Fibroblast of lung (primary cell): ENCODE measurements at regions not wholly inside any gene's neighbourhood (a gene's known extent, or its start where the extent isn't known, plus 50 kb on each side); places are given as distances from the start of the nearest gene placed in this dataset.

Source experiments
- EZH2 ChIP-seq: IDR thresholded peaks from 2 replicates; pipeline ENCODE4 v1.5.1; 2012; ENCODE audit warnings: low read length, control low read depth, mild to moderate bottlenecking; ENCODE audit errors: missing control alignments
- TF ChIP-seq, protein P1 (sequence below), 2 donors: IDR thresholded peaks in 1 of 2; conservative IDR thresholded peaks in 1 of 2; 1 replicate in 1 of 2; 2 replicates in 1 of 2; pipeline ENCODE4 v1.5.1; 2011 to 2012; ENCODE audit warnings: low read length in 2 of 2, control low read depth in 1 of 2, inconsistent platforms in 1 of 2, low read depth in 1 of 2, mild to moderate bottlenecking in 1 of 2

DNA sequence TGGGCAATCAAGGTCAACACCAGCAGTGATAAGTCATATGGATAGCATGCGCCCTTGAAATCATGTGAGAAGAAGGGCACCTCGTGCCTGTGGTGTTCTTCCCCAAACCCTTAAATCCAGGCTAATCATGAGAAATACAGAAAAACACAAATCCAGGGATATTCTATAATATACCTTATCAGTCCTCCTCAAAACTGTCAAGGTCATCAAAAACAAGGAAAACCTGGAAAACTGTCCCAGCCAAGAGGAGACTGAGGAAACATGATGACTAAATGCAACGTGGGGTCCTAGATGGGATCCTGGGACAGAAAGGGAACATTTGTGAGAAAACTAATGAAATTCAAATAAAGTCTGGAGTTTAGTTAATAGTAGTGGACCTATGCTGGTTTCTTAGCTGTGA, 201.8 kb upstream of the FAM9B start:
- TF ChIP-seq, protein P1, sequence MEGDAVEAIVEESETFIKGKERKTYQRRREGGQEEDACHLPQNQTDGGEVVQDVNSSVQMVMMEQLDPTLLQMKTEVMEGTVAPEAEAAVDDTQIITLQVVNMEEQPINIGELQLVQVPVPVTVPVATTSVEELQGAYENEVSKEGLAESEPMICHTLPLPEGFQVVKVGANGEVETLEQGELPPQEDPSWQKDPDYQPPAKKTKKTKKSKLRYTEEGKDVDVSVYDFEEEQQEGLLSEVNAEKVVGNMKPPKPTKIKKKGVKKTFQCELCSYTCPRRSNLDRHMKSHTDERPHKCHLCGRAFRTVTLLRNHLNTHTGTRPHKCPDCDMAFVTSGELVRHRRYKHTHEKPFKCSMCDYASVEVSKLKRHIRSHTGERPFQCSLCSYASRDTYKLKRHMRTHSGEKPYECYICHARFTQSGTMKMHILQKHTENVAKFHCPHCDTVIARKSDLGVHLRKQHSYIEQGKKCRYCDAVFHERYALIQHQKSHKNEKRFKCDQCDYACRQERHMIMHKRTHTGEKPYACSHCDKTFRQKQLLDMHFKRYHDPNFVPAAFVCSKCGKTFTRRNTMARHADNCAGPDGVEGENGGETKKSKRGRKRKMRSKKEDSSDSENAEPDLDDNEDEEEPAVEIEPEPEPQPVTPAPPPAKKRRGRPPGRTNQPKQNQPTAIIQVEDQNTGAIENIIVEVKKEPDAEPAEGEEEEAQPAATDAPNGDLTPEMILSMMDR (conservative IDR thresholded peaks at IDR 0.05 in 1 of 2, IDR thresholded peaks at IDR 0.05 in 1 of 2; ENCODE audit: low read depth in 1 of 2, low read length in 2 of 2), result no peak
- TF ChIP-seq EZH2, result no peak
